BLaER1 (cell line): ENCODE measurements at regions not wholly inside any gene's neighbourhood (a gene's known extent, or its start where the extent isn't known, plus 50 kb on each side); places are given as distances from the start of the nearest gene placed in this dataset.

Experiments used
- H3K27ac ChIP-seq: shearing (Covaris generic); formaldehyde crosslinking; 2 replicates; pipeline ENCODE4 v1.8.1; 2022
- H3K27me3 ChIP-seq: shearing (Covaris generic); formaldehyde crosslinking; 2 replicates; pipeline ENCODE4 v1.8.1; 2022
- H3K36me3 ChIP-seq: shearing (Covaris generic); formaldehyde crosslinking; 2 replicates; pipeline ENCODE4 v1.8.1; 2022
- H3K4me1 ChIP-seq: shearing (Covaris generic); formaldehyde crosslinking; 2 replicates; pipeline ENCODE4 v1.8.1; 2022
- H3K4me2 ChIP-seq: shearing (Covaris generic); formaldehyde crosslinking; 2 replicates; pipeline ENCODE4 v1.8.1; 2022
- H3K4me3 ChIP-seq: shearing (Covaris generic); formaldehyde crosslinking; 2 replicates; pipeline ENCODE4 v1.8.1; 2022
- H3K9ac ChIP-seq: shearing (Covaris generic); formaldehyde crosslinking; 2 replicates; pipeline ENCODE4 v1.8.1; 2022
- H3K9me3 ChIP-seq: shearing (Covaris generic); formaldehyde crosslinking; 2 replicates; pipeline ENCODE4 v1.8.1; 2022
- H4K20me1 ChIP-seq: shearing (Covaris generic); formaldehyde crosslinking; 2 replicates; pipeline ENCODE4 v1.8.1; 2022
- Cebpa-rat ChIP-seq: shearing (Covaris generic); IDR thresholded peaks from 2 replicates; pipeline ENCODE4 v1.8.1; 2022

DNA sequence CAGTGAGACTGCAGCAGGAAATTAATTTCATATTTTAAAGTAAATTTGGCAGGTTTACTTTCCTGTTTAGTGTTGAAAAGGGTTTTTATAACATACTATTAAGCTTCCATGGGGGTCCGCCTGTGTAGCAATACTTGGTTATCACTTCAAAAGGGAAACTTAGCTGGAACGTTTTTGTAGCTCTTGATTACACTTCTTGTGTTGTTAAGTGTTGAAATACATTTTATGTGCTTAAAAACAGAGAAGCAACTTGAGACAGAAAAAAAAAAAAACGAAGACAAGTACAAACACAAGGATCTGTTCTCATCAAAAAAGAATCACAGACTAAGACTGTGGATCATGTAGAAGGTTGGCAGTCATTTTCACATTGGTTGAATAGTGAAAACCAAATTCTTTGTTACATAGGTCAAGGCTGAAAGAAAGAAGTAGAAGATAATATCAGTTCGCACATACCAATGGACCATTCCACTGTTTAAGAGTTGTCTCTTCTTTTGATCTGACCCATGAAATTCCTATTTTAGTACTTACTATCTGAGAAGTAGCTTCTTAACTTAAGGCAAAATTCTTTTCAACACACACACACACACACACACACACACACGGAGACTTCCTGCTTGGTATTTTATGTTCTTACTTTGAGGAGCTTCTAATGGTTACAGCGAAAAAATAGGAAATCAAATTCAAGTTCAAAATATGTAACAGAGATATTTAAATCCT lies 113.9 kb upstream of the SLC35B3 start:
- no peak for TF ChIP-seq Cebpa-rat
- no peak overlapping the region for H3K4me3 ChIP-seq

GRCh38 chr6:8546496-8546895 lies 111.2 kb upstream of the SLC35B3 start:
- H3K4me1 ChIP-seq, result no peaks in the 10 kb centered on the region
- H3K4me2 ChIP-seq, result no peak overlapping the region
- no peaks in the 10 kb centered on the region for H4K20me1 ChIP-seq
- no peak overlapping the region for H3K27ac ChIP-seq
- no peaks in the 10 kb centered on the region for H3K27me3 ChIP-seq
- H3K9me3 ChIP-seq, result no peaks in the 10 kb centered on the region
- no peak overlapping the region for H3K9ac ChIP-seq
- TF ChIP-seq Cebpa-rat, result no peak
- H3K4me3 ChIP-seq, result no peak overlapping the region
- H3K36me3 ChIP-seq, result no peaks in the 10 kb centered on the region

More for the DNA sequence above, 113.9 kb upstream of the SLC35B3 start:
- Histone ChIP-seq H3K27ac (no peak overlapping the region), H4K20me1 (no peaks in the 10 kb centered on the region), H3K9ac (no peak overlapping the region), H3K27me3 (no peaks in the 10 kb centered on the region), H3K4me2 (no peak overlapping the region), H3K36me3 (no peaks in the 10 kb centered on the region), H3K9me3 (no peaks in the 10 kb centered on the region), H3K4me1 (no peaks in the 10 kb centered on the region)

- no peak overlapping the region for H3K4me2 ChIP-seq
- TF ChIP-seq Cebpa-rat, result no peak
These were observed 110.0 kb upstream of the SLC35B3 start for GRCh38 chr6:8545336-8545735.

DNA sequence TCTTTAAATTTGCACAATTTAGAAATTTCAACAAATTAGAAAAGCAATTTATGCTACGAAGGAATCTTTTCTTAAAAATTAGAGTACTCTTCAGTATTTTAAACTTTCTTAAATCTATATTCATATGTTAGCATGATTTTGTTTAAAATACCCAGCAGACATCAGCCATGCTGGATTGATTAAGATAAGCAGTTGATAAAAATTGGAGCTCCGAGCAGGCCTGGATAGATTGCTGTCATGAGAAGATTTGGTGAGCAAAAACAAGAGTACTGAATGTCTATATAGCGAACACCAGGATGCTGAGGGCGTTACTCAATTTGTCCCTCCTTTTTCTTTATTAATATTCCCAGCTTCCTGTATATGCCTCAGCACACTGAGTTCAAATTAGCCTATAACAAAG lies 108.4 kb upstream of the SLC35B3 start:
- no peaks in the 10 kb centered on the region for H3K27me3 ChIP-seq
- H3K4me3 ChIP-seq, result no peak overlapping the region
- peaks cover 11% of the 10 kb centered on the region for H3K9me3 ChIP-seq
- H3K9ac ChIP-seq, result no peak overlapping the region
- H3K27ac ChIP-seq, result no peak overlapping the region
- no peak overlapping the region for H3K4me2 ChIP-seq
- no peaks in the 10 kb centered on the region for H3K4me1 ChIP-seq
- no peak for TF ChIP-seq Cebpa-rat
- no peaks in the 10 kb centered on the region for H4K20me1 ChIP-seq
- H3K36me3 ChIP-seq, result no peaks in the 10 kb centered on the region

More at GRCh38 chr6:8545336-8545735, 110.0 kb upstream of the SLC35B3 start:
- no peaks in the 10 kb centered on the region for H4K20me1 ChIP-seq
- H3K4me3 ChIP-seq, result no peak overlapping the region
- H3K4me1 ChIP-seq, result no peaks in the 10 kb centered on the region
- peaks cover 6% of the 10 kb centered on the region for H3K9me3 ChIP-seq
- H3K36me3 ChIP-seq, result no peaks in the 10 kb centered on the region
- no peaks in the 10 kb centered on the region for H3K27me3 ChIP-seq
- H3K27ac ChIP-seq, result no peak overlapping the region
- H3K9ac ChIP-seq, result no peak overlapping the region

GRCh38 chr6:8539453-8539852 lies 104.1 kb upstream of the SLC35B3 start:
- Histone ChIP-seq H3K27ac (no peak overlapping the region), H3K4me3 (no peak overlapping the region), H3K9ac (no peak overlapping the region), H3K4me2 (no peak overlapping the region), H4K20me1 (no peaks in the 10 kb centered on the region), H3K27me3 (no peaks in the 10 kb centered on the region), H3K9me3 (peaks cover 11% of the 10 kb centered on the region), H3K4me1 (no peaks in the 10 kb centered on the region), H3K36me3 (no peaks in the 10 kb centered on the region)
- no peak for TF ChIP-seq Cebpa-rat

DNA sequence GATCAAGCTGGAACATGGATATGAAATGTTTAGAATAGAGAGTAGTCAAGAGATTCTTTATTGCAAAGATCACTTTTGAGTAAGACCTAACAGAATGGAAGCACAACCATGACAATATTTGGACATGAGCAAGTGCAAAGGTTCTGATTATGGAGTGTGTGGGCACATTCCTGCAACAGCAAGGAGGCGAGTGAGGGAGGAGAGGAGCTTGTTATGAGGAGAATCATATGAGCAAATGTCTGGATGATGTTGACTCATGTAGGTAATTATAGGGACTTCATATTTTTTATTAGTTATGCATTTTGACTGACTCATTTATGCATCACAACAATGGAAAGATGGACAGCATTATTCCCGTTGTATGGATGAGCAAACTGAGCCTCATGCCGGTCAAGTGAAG lies 100.8 kb upstream of the SLC35B3 start:
- Histone ChIP-seq H3K4me2 (no peak overlapping the region), H3K27ac (no peak overlapping the region), H4K20me1 (no peaks in the 10 kb centered on the region), H3K9ac (no peak overlapping the region), H3K4me3 (no peak overlapping the region), H3K36me3 (no peaks in the 10 kb centered on the region), H3K9me3 (peaks cover 11% of the 10 kb centered on the region), H3K4me1 (no peaks in the 10 kb centered on the region), H3K27me3 (no peaks in the 10 kb centered on the region)
- no peak for TF ChIP-seq Cebpa-rat

DNA sequence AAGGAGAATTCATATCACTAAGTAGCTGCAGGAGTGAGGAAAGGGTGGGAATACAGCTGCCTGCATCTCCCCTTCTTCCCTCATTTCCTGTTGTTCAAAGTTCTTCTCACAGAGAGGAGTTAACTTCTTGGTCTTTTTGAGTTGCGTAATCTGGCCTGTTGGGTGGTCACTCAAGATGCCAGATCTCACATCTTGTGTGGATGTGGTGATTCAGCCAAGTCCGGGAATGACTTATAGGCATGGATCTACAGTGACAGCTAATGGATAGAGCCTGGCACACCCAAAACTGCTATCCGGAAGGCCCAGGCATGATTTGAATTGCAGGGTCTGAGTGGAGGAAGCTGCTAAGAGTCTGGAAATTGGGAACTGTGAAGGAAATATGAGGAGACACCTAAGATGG lies 100.2 kb upstream of the SLC35B3 start:
- no peaks in the 10 kb centered on the region for H3K36me3 ChIP-seq
- H3K4me2 ChIP-seq, result no peak overlapping the region
- no peak overlapping the region for H3K4me3 ChIP-seq
- no peak for TF ChIP-seq Cebpa-rat
- no peak overlapping the region for H3K9ac ChIP-seq
- H3K27me3 ChIP-seq, result no peaks in the 10 kb centered on the region
- no peaks in the 10 kb centered on the region for H4K20me1 ChIP-seq
- H3K4me1 ChIP-seq, result no peaks in the 10 kb centered on the region
- no peak overlapping the region for H3K27ac ChIP-seq
- H3K9me3 ChIP-seq, result peaks cover 7% of the 10 kb centered on the region

DNA sequence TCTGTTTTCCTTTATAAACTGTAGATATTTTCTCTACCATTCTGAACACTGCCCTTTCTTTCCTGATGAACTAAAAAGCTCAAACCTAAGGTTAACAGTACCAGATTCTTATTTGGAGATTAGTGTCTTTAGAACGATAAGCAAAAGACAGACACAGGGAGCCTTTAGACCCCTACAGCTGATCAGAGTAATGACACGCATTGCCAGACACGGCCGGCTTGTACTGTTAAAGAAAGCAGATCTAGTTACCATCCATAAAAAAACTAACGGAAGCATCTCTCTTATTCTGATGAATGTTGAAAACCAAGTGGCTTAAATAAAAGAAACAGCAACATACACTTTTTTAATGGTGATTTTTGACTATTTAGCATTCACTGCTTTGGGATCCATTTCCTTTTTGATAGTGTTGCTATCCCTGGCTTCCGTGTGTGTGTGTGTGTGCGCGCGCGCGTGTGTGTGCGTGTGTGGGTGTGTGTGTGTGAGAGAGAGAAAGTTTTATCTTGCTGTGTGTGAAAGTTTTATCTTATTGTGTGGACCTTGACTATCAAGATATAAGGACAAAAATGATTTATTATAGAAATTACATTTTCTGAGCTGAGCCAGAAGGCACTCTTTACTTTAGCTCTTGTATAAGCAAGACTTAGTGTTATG lies 95.6 kb upstream of the SLC35B3 start:
- Histone ChIP-seq H3K4me1 (no peaks in the 10 kb centered on the region), H3K9ac (no peak overlapping the region), H3K27me3 (no peaks in the 10 kb centered on the region), H3K36me3 (no peaks in the 10 kb centered on the region), H3K9me3 (no peaks in the 10 kb centered on the region), H4K20me1 (no peaks in the 10 kb centered on the region), H3K27ac (no peak overlapping the region), H3K4me2 (no peak overlapping the region), H3K4me3 (no peak overlapping the region)
- no peak for TF ChIP-seq Cebpa-rat

DNA sequence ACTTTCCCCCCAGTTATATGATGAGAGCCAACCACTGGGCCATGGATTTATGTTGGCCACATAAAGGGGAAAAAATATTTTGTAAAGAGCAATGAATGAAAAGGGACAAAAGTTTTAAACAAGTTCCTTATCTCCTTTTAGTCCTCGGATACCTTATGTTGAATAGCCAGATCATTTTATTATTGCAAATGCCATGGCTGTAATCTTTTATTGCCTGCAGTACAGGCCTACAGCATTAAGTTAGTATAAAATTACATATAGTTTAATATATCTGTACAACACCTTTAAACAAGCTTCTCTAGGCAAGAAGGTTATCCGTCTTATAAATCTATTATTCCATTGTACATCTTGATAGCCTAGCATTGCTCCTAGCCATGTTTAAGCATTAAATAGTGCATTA lies 93.9 kb upstream of the SLC35B3 start:
- Histone ChIP-seq H4K20me1 (no peaks in the 10 kb centered on the region), H3K9ac (no peak overlapping the region), H3K4me1 (no peaks in the 10 kb centered on the region), H3K36me3 (no peaks in the 10 kb centered on the region), H3K4me3 (no peak overlapping the region), H3K9me3 (no peaks in the 10 kb centered on the region), H3K27ac (no peak overlapping the region), H3K4me2 (no peak overlapping the region), H3K27me3 (no peaks in the 10 kb centered on the region)
- no peak for TF ChIP-seq Cebpa-rat

GRCh38 chr6:8527818-8528217 lies 92.5 kb upstream of the SLC35B3 start:
- Histone ChIP-seq H3K4me3 (no peak overlapping the region), H3K27me3 (no peaks in the 10 kb centered on the region), H3K9ac (no peak overlapping the region), H3K27ac (no peak overlapping the region), H3K4me2 (no peak overlapping the region), H3K36me3 (no peaks in the 10 kb centered on the region), H3K4me1 (no peaks in the 10 kb centered on the region), H3K9me3 (no peaks in the 10 kb centered on the region), H4K20me1 (no peaks in the 10 kb centered on the region)
- no peak for TF ChIP-seq Cebpa-rat
